Type B pancreatic cell (in vitro differentiated cells): ENCODE measurements at regions not wholly inside any gene's neighbourhood (a gene's known extent, or its start where the extent isn't known, plus 50 kb on each side); places are given as distances from the start of the nearest gene placed in this dataset.

ENCODE experiments used
- DNase-seq: peaks from one replicate; pipeline ENCODE4 v3.0.0; 2021; ENCODE audit warnings: mixed read lengths; ENCODE audit not compliant: unreplicated experiment; ENCODE audit errors: extremely low spot score
- H3K27ac Mint-ChIP-seq: 2 replicates; pipeline ENCODE4 v1.8.0; 2021; ENCODE audit warnings: mild to moderate bottlenecking, mixed read lengths
- H3K27me3 Mint-ChIP-seq: 2 replicates; pipeline ENCODE4 v1.8.0; 2021; ENCODE audit warnings: mixed read lengths
- H3K36me3 Mint-ChIP-seq: 2 replicates; pipeline ENCODE4 v1.8.0; 2021; ENCODE audit warnings: mixed read lengths
- H3K4me1 Mint-ChIP-seq: one replicate; pipeline ENCODE4 v1.8.0; 2021; ENCODE audit warnings: mixed read lengths; ENCODE audit not compliant: unreplicated experiment
- H3K4me3 Mint-ChIP-seq: 2 replicates; pipeline ENCODE4 v1.8.0; 2021; ENCODE audit warnings: mild to moderate bottlenecking, mixed read lengths
- H3K9me3 Mint-ChIP-seq: 2 replicates; pipeline ENCODE4 v1.8.0; 2021; ENCODE audit warnings: mixed read lengths
- TF ChIP-seq, protein P1 (sequence below): fragments of 200-600 bp; sonication (generic); conservative IDR thresholded peaks from 2 replicates; pipeline ENCODE4 v1.5.0; 2021; ENCODE audit warnings: antibody characterized with exemption, mild to moderate bottlenecking

DNA sequence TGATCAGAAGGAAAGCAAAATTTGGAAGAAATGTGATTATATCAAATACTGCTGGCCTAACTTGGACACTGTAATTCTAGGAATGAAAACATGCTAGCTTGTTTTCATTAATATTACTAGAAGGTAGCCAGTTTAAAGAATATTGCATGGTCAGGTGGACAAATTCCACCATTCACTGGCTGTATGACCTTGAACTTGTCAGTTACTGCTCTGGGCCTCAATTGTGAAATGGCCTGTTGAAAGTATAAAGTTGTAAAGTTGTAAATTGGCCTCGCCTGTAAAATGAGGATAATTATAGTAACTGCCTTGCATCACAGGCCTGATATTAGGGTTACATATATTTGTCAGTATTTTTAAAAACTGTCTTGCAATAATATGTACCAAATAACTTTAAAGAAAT is 398.4 kb upstream of the CHST9 start:
- Mint-ChIP-seq H3K9me3 (peaks cover 12% of the 10 kb centered on the region), H3K4me1 (peaks cover 6% of the 10 kb centered on the region), H3K4me3 (no peak overlapping the region), H3K27ac (no peak overlapping the region), H3K27me3 (no peaks in the 10 kb centered on the region), H3K36me3 (no peaks in the 10 kb centered on the region)
- TF ChIP-seq, protein P1, sequence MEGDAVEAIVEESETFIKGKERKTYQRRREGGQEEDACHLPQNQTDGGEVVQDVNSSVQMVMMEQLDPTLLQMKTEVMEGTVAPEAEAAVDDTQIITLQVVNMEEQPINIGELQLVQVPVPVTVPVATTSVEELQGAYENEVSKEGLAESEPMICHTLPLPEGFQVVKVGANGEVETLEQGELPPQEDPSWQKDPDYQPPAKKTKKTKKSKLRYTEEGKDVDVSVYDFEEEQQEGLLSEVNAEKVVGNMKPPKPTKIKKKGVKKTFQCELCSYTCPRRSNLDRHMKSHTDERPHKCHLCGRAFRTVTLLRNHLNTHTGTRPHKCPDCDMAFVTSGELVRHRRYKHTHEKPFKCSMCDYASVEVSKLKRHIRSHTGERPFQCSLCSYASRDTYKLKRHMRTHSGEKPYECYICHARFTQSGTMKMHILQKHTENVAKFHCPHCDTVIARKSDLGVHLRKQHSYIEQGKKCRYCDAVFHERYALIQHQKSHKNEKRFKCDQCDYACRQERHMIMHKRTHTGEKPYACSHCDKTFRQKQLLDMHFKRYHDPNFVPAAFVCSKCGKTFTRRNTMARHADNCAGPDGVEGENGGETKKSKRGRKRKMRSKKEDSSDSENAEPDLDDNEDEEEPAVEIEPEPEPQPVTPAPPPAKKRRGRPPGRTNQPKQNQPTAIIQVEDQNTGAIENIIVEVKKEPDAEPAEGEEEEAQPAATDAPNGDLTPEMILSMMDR, result no peak
- no peak for DNase-seq

DNA sequence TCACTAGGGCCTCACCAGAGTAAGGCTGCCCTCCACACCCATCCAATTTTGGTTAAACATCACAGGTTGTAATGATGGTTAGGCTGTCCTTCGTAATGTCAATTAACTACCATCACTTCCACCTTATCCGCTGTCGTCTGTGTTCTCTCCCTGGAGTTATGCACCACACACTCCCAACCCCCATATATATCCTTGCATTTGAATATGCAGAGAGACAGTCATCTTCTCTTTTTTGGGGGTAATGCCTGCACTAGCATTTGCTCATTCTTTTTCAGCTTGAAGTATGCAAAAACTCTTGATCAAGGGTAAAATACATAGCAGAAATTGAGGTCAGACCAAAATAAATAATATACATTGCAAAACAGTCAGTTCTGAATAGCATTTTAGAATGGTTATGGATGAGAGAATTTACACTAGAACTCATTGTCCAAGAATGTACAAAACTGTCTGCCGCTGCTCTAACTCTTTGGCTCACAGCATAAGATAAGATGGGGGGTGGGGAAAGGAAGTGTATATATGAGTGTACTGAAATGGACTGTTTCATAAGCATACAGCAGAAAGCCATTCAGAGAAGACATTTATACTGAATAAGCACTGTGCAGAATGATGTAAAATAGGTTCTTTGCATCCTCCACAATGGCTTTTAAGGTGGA is 397.8 kb upstream of the CHST9 start:
- Mint-ChIP-seq H3K4me3 (no peak overlapping the region), H3K4me1 (peaks cover 12% of the 10 kb centered on the region), H3K9me3 (peaks cover 12% of the 10 kb centered on the region), H3K36me3 (no peaks in the 10 kb centered on the region), H3K27ac (no peak overlapping the region), H3K27me3 (no peaks in the 10 kb centered on the region)
- no peak for DNase-seq
- TF ChIP-seq, protein P1, result no peak

DNA sequence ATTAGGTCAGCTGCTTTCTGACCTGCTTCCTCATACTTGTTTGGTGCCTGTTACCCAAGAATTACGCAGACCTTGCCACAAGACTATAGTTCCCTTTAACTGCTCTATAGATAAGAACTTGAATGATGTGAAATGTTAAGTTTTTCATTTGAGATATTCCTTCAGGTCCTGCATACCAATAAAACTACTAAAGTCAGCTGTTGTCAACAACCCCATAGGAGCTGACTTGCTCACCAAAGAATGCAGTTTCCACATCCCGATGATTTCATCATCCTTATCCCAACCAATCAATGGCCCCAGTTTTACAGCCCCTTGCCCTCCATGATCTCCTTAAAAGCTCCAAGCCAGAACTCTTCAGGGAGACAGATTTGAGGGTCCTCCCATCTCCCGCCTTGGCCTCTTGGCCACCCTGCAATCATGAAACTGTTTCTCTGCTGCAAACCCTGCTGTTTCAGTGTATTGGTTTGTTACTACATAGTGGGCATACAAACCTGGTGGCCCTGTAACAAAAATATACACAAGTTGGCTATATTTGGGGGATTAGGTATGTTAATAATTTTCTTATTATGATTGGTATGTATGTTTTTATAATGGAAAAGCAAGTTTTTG is 396.3 kb upstream of the CHST9 start:
- no peaks in the 10 kb centered on the region for H3K36me3 Mint-ChIP-seq
- peaks cover 19% of the 10 kb centered on the region for H3K4me1 Mint-ChIP-seq
- TF ChIP-seq, protein P1, result no peak
- peaks cover 12% of the 10 kb centered on the region for H3K9me3 Mint-ChIP-seq
- DNase-seq, result no peak
- H3K4me3 Mint-ChIP-seq, result no peak overlapping the region
- no peaks in the 10 kb centered on the region for H3K27me3 Mint-ChIP-seq
- no peak overlapping the region for H3K27ac Mint-ChIP-seq

GRCh38 chr18:27579364-27579763 is 394.3 kb upstream of the CHST9 start:
- peaks cover 12% of the 10 kb centered on the region for H3K9me3 Mint-ChIP-seq
- no peak for DNase-seq
- peaks cover 13% of the 10 kb centered on the region for H3K4me1 Mint-ChIP-seq
- no peak overlapping the region for H3K4me3 Mint-ChIP-seq
- no peak overlapping the region for H3K27ac Mint-ChIP-seq
- TF ChIP-seq, protein P1, result no peak
- H3K36me3 Mint-ChIP-seq, result no peaks in the 10 kb centered on the region
- no peaks in the 10 kb centered on the region for H3K27me3 Mint-ChIP-seq

DNA sequence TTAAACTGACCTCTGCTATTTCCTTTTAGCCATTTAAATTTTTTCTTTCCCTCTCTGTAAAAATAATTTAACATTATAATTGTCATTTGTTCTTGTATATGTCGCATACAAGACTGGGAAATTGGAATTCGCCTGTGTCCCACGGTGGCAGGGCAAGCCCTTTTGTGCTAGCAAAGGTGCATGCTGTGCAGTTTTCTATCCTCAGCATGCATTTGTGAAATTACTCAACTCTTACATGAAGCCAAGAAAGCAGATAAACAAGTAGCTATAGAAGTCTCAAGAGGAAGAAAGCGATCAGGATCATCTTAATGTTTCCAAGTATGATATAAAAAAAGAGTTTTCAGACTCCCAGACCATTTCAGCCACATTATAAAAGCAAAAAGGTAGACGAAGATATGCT is 392.6 kb upstream of the CHST9 start:
- peaks cover 13% of the 10 kb centered on the region for H3K4me1 Mint-ChIP-seq
- H3K27me3 Mint-ChIP-seq, result no peaks in the 10 kb centered on the region
- H3K4me3 Mint-ChIP-seq, result peak overlapping the region; percentile 3
- TF ChIP-seq, protein P1, result no peak
- H3K9me3 Mint-ChIP-seq, result peaks cover 12% of the 10 kb centered on the region
- H3K27ac Mint-ChIP-seq, result no peak overlapping the region
- no peaks in the 10 kb centered on the region for H3K36me3 Mint-ChIP-seq
- DNase-seq, result no peak
